ENCODE measurements at regions not wholly inside any gene's neighbourhood (a gene's known extent, or its start where the extent isn't known, plus 50 kb on each side); places are given as distances from the start of the nearest gene placed in this dataset.

- no peaks in the 10 kb centered on the region for H3K4me1 ChIP-seq
- H3K27ac ChIP-seq = no peak overlapping the region
- intact Hi-C loops (cut with DNase I) = no loop called here
- no peak for TF ChIP-seq POLR2A (IDR thresholded peaks at IDR 0.05)
- TF ChIP-seq CTCF (IDR thresholded peaks at IDR 0.05) = no peak
- H3K4me3 ChIP-seq = no peak overlapping the region
- DNase-seq = no peak
- no peaks in the 10 kb centered on the region for H3K27me3 ChIP-seq
- peaks cover 0 to 17% (median 4%) of the 10 kb centered on the region in 12 donors for H3K9me3 ChIP-seq
- no peak for ATAC-seq
- WGBS, 4 donors = 83 to 87% (median 86%) methylated on average over 3 of the region's 3 CpGs
- H3K36me3 ChIP-seq = no peaks in the 10 kb centered on the region
These were observed 89.8 kb upstream of the CHST9 start for GRCh38 chr18:27274901-27275300.

- no peaks in the 10 kb centered on the region for H3K27me3 ChIP-seq
- H3K36me3 ChIP-seq = no peaks in the 10 kb centered on the region
- ATAC-seq (no peak), DNase-seq (no peak)
- peaks cover 0 to 17% (median 4%) of the 10 kb centered on the region in 12 donors for H3K9me3 ChIP-seq
- TF ChIP-seq POLR2A (IDR thresholded peaks at IDR 0.05) = no peak
- no peak for TF ChIP-seq CTCF (IDR thresholded peaks at IDR 0.05)
- no peak overlapping the region for H3K27ac ChIP-seq
- intact Hi-C loops (cut with DNase I) = no loop called here
- H3K4me1 ChIP-seq = no peaks in the 10 kb centered on the region
- WGBS, 4 donors = 87 to 91% (median 90%) methylated on average over 2 of the region's 2 CpGs
- no peak overlapping the region for H3K4me3 ChIP-seq
These were observed 85.4 kb upstream of the CHST9 start for GRCh38 chr18:27270508-27270907.

- Histone ChIP-seq H3K4me1 (no peaks in the 10 kb centered on the region), H3K4me3 (no peak overlapping the region), H3K36me3 (no peaks in the 10 kb centered on the region), H3K27ac (no peak overlapping the region), H3K9me3 (peaks cover 0 to 33% (median 8%) of the 10 kb centered on the region in 12 donors), H3K27me3 (no peaks in the 10 kb centered on the region)
- intact Hi-C loops (cut with DNase I) = no loop called here
- no peak for TF ChIP-seq POLR2A (IDR thresholded peaks at IDR 0.05)
- no peak for TF ChIP-seq CTCF (IDR thresholded peaks at IDR 0.05)
- no peak for DNase-seq
- 49 to 83% (median 53%) methylated on average over 1 of the region's 1 CpG for WGBS, 4 donors
- no peak for ATAC-seq
These were observed 78.3 kb upstream of the CHST9 start for GRCh38 chr18:27263369-27263768.

GRCh38 chr18:27261769-27262549 is 76.9 kb upstream of the CHST9 start:
- Histone ChIP-seq H3K4me1 (no peaks in the 10 kb centered on the region), H3K27ac (no peak overlapping the region), H3K27me3 (no peaks in the 10 kb centered on the region), H3K9me3 (peaks cover 0 to 33% (median 8%) of the 10 kb centered on the region in 12 donors), H3K4me3 (no peak overlapping the region), H3K36me3 (no peaks in the 10 kb centered on the region)
- DNase-seq = no peak
- no peak for ATAC-seq
- intact Hi-C loops (cut with DNase I) = no loop called here
- TF ChIP-seq POLR2A (IDR thresholded peaks at IDR 0.05) (no peak), CTCF (IDR thresholded peaks at IDR 0.05) (no peak)
